BE2C (cell line): ENCODE measurements at regions not wholly inside any gene's neighbourhood (a gene's known extent, or its start where the extent isn't known, plus 50 kb on each side); places are given as distances from the start of the nearest gene placed in this dataset.

Experiments
- DNase-seq: peaks from one replicate; pipeline ENCODE4 v3.0.0-alpha.2; 2020
- H3K27me3 ChIP-seq: fragments of 250-450 bp; sonication (Bioruptor Pico); 2 replicates; pipeline ENCODE4 v1.5.1; 2020; ENCODE audit warnings: mild to moderate bottlenecking
- H3K36me3 ChIP-seq: fragments of 250-450 bp; sonication (Bioruptor Pico); 2 replicates; pipeline ENCODE4 v1.5.1; 2020; ENCODE audit warnings: mild to moderate bottlenecking
- H3K4me1 ChIP-seq: fragments of 250-450 bp; sonication (Bioruptor Pico); 2 replicates; pipeline ENCODE4 v1.5.1; 2020
- H3K4me3 ChIP-seq: 2 replicates; pipeline ENCODE4 v1.5.1; 2011; ENCODE audit warnings: low read depth, low read length
- H3K9me3 ChIP-seq: fragments of 250-450 bp; sonication (Bioruptor Pico); 2 replicates; pipeline ENCODE4 v1.5.1; 2020
- TF ChIP-seq, protein P1 (sequence below): IDR thresholded peaks from 2 replicates; pipeline ENCODE4 v1.5.1; 2012; ENCODE audit warnings: mild to moderate bottlenecking, low read depth, low read length

DNA sequence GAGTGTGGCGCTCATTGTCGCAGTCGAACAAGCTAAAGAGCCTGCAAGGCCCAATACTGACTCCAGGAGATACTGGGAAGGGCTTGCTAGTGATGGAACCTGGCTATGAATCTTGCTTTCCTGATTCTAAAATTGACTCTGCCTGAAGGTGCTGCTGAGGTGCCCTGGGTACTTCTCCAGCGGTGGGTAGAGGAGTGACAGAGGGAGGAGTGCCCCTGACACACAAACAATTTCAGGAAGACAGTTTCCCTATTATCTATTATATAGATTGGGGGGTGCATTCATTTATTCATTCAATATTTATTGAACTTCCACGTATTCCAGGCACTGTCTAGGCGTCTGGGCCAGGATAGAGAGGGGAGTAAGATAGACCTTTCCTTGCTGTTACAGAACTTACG, 339.2 kb upstream of the GATB start:
- no peaks in the 10 kb centered on the region; the same call in 1 of the 2 replicates for H3K4me1 ChIP-seq
- H3K9me3 ChIP-seq, result no peaks in the 10 kb centered on the region
- H3K36me3 ChIP-seq, result no peaks in the 10 kb centered on the region
- TF ChIP-seq, protein P1, sequence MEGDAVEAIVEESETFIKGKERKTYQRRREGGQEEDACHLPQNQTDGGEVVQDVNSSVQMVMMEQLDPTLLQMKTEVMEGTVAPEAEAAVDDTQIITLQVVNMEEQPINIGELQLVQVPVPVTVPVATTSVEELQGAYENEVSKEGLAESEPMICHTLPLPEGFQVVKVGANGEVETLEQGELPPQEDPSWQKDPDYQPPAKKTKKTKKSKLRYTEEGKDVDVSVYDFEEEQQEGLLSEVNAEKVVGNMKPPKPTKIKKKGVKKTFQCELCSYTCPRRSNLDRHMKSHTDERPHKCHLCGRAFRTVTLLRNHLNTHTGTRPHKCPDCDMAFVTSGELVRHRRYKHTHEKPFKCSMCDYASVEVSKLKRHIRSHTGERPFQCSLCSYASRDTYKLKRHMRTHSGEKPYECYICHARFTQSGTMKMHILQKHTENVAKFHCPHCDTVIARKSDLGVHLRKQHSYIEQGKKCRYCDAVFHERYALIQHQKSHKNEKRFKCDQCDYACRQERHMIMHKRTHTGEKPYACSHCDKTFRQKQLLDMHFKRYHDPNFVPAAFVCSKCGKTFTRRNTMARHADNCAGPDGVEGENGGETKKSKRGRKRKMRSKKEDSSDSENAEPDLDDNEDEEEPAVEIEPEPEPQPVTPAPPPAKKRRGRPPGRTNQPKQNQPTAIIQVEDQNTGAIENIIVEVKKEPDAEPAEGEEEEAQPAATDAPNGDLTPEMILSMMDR, result no peak
- H3K4me3 ChIP-seq, result no peak overlapping the region
- H3K27me3 ChIP-seq, result no peaks in the 10 kb centered on the region
- DNase-seq, result no peak

DNA sequence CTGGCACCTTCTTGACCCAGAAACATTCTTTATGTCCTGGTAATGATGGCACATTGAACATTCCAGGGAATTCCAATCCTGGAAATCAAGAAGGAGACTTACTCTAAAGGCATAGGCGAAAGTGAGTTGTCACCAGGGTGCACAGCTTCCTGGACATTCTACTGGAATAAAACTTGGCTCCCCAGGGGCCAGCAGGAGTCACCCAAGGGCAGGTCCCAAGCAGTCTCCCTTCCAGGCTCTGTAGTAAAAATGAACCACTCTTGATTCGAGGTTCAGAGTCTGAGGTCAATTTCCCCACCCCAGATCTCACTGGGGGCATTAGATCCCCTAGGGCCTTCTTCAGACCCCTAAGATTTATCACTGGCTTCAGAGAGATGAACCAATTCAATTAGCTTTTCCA, 338.7 kb upstream of the GATB start:
- Histone ChIP-seq H3K4me1 (no peaks in the 10 kb centered on the region), H3K27me3 (no peaks in the 10 kb centered on the region), H3K4me3 (no peak overlapping the region), H3K36me3 (no peaks in the 10 kb centered on the region), H3K9me3 (no peaks in the 10 kb centered on the region)
- DNase-seq, result no peak
- TF ChIP-seq, protein P1, result peak; percentile 30; the same call in 1 of the 2 replicates

DNA sequence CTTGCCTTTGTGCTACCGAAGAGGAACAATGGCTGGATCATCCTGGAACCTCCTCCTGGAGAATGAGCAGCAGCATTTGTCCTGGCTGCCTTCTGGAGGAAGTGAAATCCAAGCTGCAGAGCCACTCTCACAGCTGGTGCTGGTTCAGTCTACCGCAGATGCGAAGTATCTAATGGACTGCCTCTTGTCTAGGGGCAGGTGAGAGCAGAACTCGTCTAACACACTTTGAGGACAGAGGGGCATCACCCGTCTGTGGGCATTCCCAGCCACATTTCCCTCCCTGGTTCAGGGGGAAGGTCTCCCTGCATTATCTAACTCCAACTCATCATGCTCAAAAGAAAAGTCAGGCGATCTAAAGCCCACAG, 338.2 kb upstream of the GATB start:
- H3K4me1 ChIP-seq, result no peaks in the 10 kb centered on the region
- no peak for DNase-seq
- no peak overlapping the region for H3K4me3 ChIP-seq
- TF ChIP-seq, protein P1, result no peak
- H3K9me3 ChIP-seq, result no peaks in the 10 kb centered on the region
- H3K36me3 ChIP-seq, result no peaks in the 10 kb centered on the region
- no peaks in the 10 kb centered on the region for H3K27me3 ChIP-seq

DNA sequence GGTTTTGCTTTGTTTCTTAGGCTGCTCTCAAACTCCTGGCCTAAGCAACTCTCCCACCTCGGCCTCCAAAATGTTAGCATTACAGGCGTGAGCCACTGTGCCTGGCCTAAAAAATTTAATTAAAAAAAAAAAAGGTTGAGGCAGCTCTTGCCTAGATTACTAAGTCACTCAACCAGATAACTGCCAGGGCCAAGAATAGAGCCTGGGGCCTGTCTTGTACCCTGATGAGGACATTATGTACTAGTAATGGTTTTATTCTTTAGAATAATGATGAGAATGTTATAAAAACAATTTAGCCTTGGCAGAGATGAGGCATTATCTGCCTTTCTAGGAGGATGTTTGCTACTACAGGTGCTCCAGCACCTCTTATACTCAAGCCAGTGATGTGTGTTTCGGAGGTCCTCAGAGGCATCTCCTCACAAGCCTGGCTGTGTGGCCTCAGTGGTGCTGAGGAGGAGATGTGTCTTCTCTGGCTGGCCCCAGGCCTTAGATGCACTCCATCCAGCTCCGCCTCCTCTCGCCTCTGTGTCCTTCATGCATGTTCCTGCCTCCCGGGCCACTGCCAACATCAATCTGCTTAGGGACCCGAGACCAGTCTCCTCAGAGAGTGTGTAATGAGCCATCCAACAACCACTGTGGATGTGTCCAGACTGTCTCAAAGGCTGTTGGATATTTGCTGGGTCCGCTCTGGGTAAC, 337.7 kb upstream of the GATB start:
- H3K9me3 ChIP-seq, result no peaks in the 10 kb centered on the region
- H3K36me3 ChIP-seq, result no peaks in the 10 kb centered on the region
- H3K4me3 ChIP-seq, result no peak overlapping the region
- no peaks in the 10 kb centered on the region for H3K27me3 ChIP-seq
- TF ChIP-seq, protein P1, result no peak
- H3K4me1 ChIP-seq, result no peaks in the 10 kb centered on the region
- no peak for DNase-seq

DNA sequence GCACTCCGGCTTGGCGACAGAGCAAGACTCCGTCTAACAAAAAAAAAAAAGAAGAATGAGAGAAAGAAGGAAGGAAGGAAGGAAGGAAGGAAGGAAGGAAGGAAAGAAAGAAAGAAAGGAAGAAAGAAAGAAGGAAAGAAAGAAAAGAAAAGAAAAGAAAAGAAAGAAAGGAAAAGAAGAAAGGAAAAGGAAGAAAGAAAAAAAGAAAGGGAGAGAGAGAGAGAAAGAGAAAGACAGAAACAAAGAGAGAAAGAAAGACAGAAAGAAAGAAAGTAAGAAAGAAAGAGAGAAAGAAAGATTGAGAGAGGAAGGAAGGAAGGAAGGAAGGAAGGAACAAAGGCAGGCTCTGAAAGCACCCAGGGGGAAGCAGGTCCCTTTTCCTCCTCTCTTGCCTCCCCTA, 336.6 kb upstream of the GATB start:
- Histone ChIP-seq H3K36me3 (no peaks in the 10 kb centered on the region), H3K4me3 (no peak overlapping the region), H3K9me3 (no peaks in the 10 kb centered on the region), H3K4me1 (no peaks in the 10 kb centered on the region), H3K27me3 (no peaks in the 10 kb centered on the region)
- TF ChIP-seq, protein P1, result no peak
- DNase-seq, result no peak

DNA sequence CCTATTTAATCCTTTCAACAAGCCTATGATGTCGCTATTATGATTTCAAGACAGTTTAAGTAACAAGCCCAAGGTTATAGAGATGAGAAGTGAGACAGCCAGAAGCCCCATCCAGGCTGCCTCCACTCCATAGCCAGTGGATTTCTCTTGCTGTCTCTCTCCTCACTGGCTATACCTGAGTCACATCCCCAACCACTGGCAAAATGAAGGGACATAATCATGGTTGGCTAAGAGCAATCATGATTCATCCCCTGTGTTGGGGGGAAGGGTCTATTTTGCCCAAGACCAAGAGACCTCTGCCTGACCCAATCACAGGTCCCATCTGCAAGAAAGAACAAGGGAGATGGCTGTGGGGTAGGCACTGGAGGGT, 334.9 kb upstream of the GATB start:
- no peaks in the 10 kb centered on the region for H3K36me3 ChIP-seq

More for the DNA sequence above, 334.9 kb upstream of the GATB start:
- TF ChIP-seq, protein P1, result no peak
- Histone ChIP-seq H3K4me1 (no peaks in the 10 kb centered on the region), H3K27me3 (no peaks in the 10 kb centered on the region), H3K4me3 (no peak overlapping the region), H3K9me3 (no peaks in the 10 kb centered on the region)
- no peak for DNase-seq
